Stimulated activated CD4-positive, alpha-beta T cell treated with anti-CD3 and anti-CD28 coated beads, Interleukin-15, amount 100 ng/mL, for 1 hour (primary cell): ENCODE measurements at regions not wholly inside any gene's neighbourhood (a gene's known extent, or its start where the extent isn't known, plus 50 kb on each side); places are given as distances from the start of the nearest gene placed in this dataset.
"Not testable (repeated sequence)": the region's sequence is repeated elsewhere in the genome, so short reads cannot be mapped to it uniquely, and the experiment has no call there.

Experiments
- DNase-seq, 2 donors: peaks; one replicate each; pipeline ENCODE4 v3.0.0-alpha.2; 2020; ENCODE audit warnings: low read depth in 1 of 2, low spot score in 1 of 2

GRCh38 chr3:48101301-48101650 lies 85.1 kb upstream of the MAP4 start:
- not testable (repeated sequence) for DNase-seq

DNA sequence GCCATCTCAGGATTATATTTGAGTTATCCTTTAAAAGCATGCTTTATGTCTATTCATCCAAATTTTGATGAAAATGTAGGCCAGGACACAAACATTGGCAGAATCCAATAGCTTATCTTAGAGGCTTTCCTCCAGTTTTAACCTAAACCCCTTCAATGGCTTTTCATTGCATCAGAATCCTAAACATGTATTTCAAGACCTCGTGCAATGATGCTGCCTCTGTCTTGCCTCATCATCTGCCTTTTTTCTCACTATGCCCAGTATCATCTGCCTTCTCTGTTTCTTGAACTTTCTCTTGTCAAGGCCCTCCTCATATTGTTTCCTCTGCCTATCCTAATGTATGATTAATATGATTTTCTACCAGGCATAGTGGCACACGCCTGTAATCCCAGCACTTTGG lies 76.1 kb upstream of the MAP4 start:
- no peak for DNase-seq

DNA sequence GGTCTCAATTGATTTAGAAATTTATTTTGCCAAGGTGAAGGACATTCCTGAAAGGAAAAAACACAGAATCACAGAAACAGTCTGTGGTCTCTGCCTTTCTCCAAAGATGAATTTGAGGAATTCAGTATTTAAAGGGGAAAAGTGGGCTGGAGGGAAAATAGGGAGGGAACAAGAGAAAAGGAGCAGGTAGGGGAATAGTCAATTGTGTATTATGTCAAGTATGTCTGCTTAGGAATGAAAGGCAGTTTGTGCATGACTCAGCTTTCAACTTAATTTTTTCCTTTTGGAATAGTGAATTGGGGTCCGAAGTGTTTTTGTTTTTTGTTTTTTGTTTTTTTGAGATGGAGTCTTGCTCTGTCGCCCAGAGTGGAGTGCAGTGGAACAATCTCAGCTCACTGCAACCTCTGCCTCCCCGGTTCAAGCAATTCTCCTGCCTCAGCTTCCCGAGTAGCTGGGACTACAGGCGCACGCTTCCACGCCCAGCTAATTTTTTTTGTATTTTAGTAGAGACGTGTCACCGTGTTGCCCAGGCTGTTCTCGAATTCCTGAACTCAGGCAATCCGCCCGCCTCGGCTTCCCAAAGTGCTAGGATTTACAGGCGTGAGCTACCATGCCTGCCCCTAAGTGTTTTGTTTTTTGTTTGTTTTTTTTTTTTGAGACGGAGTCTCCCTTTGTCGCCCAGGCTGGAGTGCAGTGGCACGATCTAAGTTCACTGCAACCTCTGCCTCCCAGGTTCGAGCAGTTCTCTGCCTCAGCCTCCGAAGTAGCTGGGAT lies 74.1 kb upstream of the MAP4 start:
- no peak for DNase-seq

DNA sequence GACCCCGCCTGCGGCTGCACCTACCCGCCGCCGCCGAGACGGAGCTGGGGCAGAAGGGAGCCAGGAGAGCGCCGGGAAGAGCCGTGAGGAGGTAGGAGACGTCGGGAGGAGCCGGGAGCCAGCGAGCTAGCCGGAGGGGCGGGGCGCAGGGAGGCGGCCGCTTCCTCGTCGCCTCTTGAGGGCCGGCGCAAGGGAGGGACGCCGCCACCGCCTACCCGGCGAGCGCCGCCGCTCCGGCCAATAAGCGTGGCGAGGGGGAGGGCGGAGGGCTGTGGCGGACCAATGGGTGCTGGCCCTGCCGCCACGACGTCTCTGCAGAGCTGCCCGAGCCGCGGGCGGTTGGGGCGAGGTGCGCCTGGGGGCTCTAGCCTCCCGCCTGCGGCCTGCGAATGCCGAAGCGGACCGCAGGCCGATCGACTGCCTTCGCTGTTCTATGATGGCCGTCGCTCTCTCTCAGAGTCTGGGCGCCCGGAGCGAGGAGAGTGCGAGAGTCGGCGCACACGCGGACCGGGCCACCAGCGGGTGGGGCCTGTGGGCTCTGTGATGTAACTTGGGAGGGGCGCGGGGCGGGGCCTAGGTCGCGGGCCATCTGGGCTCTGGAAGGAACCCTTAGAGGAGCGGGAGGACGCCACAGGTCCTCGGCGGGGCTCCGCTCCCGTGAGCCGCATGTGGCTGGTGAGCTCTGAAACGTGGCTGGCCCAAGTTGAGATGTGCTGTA lies 72.7 kb upstream of the MAP4 start:
- DNase-seq: peak; percentile 88 to 93

GRCh38 chr3:48088056-48088748 lies 72.0 kb upstream of the MAP4 start:
- DNase-seq: no peak

GRCh38 chr3:48086705-48087104 lies 70.5 kb upstream of the MAP4 start:
- no peak for DNase-seq

- DNase-seq: no peak
Measured at GRCh38 chr3:48084929-48085328, 68.7 kb upstream of the MAP4 start.

- DNase-seq: no peak
Measured at GRCh38 chr3:48084170-48084569, 68.0 kb upstream of the MAP4 start.

DNA sequence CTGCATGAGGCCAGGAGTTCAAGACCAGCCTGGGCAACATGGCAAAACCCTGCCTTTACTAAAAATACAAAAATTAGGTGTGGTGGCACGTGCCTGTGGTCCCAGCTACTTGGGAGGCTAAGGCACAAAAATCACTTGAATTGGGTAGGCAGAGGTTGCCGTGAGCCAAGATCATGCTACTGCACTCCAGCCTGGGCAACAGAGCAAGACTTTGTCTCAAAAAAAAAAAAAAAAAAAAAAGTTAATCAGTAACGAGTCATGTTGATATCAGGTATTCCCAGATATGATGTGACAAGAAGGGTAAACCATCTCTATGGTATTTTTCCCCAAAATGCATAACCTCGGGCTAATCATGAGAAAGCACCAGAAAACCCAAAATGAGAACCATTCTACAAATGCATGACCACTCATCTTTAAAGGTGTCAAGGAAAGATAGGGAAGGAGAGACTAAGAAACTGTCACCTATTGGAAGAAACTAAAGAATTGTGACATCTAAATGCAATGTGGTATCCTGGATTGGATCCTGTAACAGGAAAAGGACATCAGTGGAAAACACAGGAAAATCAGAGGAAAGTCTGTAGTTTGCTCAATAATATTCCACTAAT lies 66.5 kb upstream of the MAP4 start:
- no peak for DNase-seq

GRCh38 chr3:48077815-48078214 lies 61.6 kb upstream of the MAP4 start:
- DNase-seq: no peak

DNA sequence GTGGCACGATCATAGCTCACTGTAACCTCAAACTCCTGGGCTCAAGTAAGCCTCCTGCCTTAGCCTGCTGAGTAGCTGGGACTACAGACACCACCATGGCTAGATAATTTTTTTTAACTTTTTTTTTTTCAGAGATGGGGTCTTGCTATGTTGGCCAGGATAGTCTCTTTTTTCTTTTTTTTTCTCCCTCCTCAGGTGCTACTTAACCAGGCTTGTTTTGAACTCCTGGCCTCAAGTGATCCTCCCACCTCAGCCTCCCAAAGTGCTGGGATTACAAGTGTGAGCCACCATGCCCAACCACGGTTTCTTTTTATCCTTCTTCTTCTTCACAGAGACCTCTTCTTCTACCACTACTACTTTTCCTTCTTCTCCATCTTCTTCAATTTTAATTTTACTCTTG lies 53.8 kb upstream of the MAP4 start:
- no peak for DNase-seq

GRCh38 chr3:48069339-48069738 lies 53.1 kb upstream of the MAP4 start:
- no peak for DNase-seq

GRCh38 chr3:48068886-48069285 lies 52.7 kb upstream of the MAP4 start:
- DNase-seq: no peak

DNA sequence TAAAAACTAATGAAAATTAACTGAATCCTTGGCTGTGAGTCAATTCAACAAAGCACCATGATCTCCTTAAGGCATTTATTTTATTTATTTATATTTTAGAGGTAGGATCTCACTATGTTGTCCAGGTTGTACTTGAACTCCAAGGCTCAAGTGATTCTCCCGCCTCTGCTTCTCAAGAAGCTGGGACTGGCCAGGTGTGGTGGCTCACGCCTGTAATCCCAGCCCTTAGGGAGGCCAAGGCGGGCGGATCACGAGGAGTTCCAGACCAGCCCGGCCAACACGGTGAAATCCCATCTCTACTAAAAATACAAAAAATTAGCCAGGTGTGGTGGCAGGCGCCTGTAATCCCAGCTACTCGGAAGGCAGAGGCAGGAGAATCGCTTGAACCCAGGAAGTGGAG lies 52.1 kb upstream of the MAP4 start:
- DNase-seq: not testable (repeated sequence)

DNA sequence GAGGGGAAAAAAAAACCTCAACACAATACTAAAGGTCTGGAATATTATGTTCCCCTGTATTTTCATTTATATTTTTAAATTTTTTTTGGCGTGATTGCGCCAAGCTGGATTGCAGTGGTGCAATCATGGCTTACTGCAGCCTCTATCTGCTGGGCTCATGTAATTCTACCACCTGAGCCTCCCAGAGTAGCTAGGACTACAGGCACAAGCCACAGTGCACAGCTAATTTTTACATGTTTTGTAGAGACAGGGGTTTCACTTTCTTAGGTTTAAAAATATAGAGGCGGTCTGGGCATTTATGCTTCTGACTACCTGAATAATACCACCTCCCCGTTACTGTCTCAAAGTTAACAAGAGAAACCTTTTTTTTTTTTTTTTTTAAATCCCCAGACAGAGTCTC lies 51.1 kb upstream of the MAP4 start:
- no peak for DNase-seq
